Caco-2 (cell line): ENCODE measurements at regions not wholly inside any gene's neighbourhood (a gene's known extent, or its start where the extent isn't known, plus 50 kb on each side); places are given as distances from the start of the nearest gene placed in this dataset.

Experiments used
- BruUV-seq: library from RNA; stranded (reverse); fragments of 400-500 nt; replicated peaks from 2 replicates; lab custom pipeline; 2021; lab: Mats Ljungman, UMichigan
- CTCF ChIA-PET: fragments of 300-600 bp; sonication (Branson Sonifier 250); formaldehyde crosslinking; loops from one replicate; lab custom pipeline; 2022; ENCODE audit warnings: antibody characterized with exemption; lab: Charles Lee
- POLR2A ChIA-PET: fragments of 300-600 bp; sonication (Branson Sonifier 250); formaldehyde crosslinking; loops from one replicate; lab custom pipeline; 2022; ENCODE audit warnings: antibody characterized with exemption; lab: Charles Lee
- DNase-seq, 2 experiments: peaks; one replicate each; pipeline versions ENCODE4 v3.0.0 to v3.0.0-alpha.2; 2020 to 2022
- H3K27me3 ChIP-seq: replicated peaks from 2 replicates; pipeline ENCODE4 v1.6.0; 2011; ENCODE audit warnings: low read length; ENCODE audit not compliant: control insufficient read depth, insufficient read depth
- H3K36me3 ChIP-seq: 2 replicates; pipeline ENCODE4 v1.5.1; 2011; ENCODE audit warnings: low read length; ENCODE audit not compliant: control insufficient read depth, insufficient read depth
- H3K4me1 ChIP-seq: fragments of 250-450 bp; sonication (Bioruptor Pico); 2 replicates; pipeline ENCODE4 v1.5.1; 2020; ENCODE audit warnings: mild to moderate bottlenecking
- H3K4me3 ChIP-seq: 2 replicates; pipeline ENCODE4 v1.5.1; 2011; ENCODE audit warnings: low read depth, mild to moderate bottlenecking, control low read depth, low read length
- H3K9me3 ChIP-seq: fragments of 250-450 bp; sonication (Bioruptor Pico); 2 replicates; pipeline ENCODE4 v1.5.1; 2020; ENCODE audit warnings: mild to moderate bottlenecking, moderate library complexity
- H3K27ac Mint-ChIP-seq: one replicate; pipeline ENCODE4 v1.8.0; 2022; ENCODE audit warnings: mixed read lengths; ENCODE audit not compliant: unreplicated experiment
- H3K27me3 Mint-ChIP-seq: one replicate; pipeline ENCODE4 v1.8.0; 2022; ENCODE audit warnings: mixed read lengths; ENCODE audit not compliant: insufficient read depth, unreplicated experiment
- H3K36me3 Mint-ChIP-seq: one replicate; pipeline ENCODE4 v1.8.0; 2022; ENCODE audit warnings: mild to moderate bottlenecking, mixed read lengths; ENCODE audit not compliant: insufficient read depth, unreplicated experiment
- H3K4me1 Mint-ChIP-seq: one replicate; pipeline ENCODE4 v1.8.0; 2022; ENCODE audit warnings: low read depth, mixed read lengths; ENCODE audit not compliant: unreplicated experiment
- H3K4me3 Mint-ChIP-seq: one replicate; pipeline ENCODE4 v1.8.0; 2022; ENCODE audit warnings: mild to moderate bottlenecking, moderate library complexity, mixed read lengths; ENCODE audit not compliant: unreplicated experiment
- H3K9me3 Mint-ChIP-seq: one replicate; pipeline ENCODE4 v1.8.0; 2022; ENCODE audit warnings: mixed read lengths; ENCODE audit not compliant: unreplicated experiment
- intact Hi-C: fragments of 100-400 bp; cut with micrococcal nuclease; formaldehyde crosslinking; loops from one replicate; pipeline ENCODE4 v1.10.0; 2022; ENCODE audit not compliant: unreplicated experiment
- TF ChIP-seq, protein P1 (sequence below), 2 experiments: fragments of 200-600 bp in 1 of 2; IDR thresholded peaks; 1 replicate in 1 of 2; 2 replicates in 1 of 2; pipeline versions ENCODE4 v1.5.1 to v1.8.0; 2011 to 2022; ENCODE audit warnings: antibody characterized with exemption in 1 of 2, control low read depth in 1 of 2, inconsistent platforms in 1 of 2, low read depth in 1 of 2, low read length in 1 of 2, mild to moderate bottlenecking in 1 of 2, moderate library complexity in 1 of 2; ENCODE audit not compliant: insufficient read depth in 1 of 2, severe bottlenecking in 1 of 2, unreplicated experiment in 1 of 2

- TF ChIP-seq, protein P1, sequence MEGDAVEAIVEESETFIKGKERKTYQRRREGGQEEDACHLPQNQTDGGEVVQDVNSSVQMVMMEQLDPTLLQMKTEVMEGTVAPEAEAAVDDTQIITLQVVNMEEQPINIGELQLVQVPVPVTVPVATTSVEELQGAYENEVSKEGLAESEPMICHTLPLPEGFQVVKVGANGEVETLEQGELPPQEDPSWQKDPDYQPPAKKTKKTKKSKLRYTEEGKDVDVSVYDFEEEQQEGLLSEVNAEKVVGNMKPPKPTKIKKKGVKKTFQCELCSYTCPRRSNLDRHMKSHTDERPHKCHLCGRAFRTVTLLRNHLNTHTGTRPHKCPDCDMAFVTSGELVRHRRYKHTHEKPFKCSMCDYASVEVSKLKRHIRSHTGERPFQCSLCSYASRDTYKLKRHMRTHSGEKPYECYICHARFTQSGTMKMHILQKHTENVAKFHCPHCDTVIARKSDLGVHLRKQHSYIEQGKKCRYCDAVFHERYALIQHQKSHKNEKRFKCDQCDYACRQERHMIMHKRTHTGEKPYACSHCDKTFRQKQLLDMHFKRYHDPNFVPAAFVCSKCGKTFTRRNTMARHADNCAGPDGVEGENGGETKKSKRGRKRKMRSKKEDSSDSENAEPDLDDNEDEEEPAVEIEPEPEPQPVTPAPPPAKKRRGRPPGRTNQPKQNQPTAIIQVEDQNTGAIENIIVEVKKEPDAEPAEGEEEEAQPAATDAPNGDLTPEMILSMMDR (IDR thresholded peaks at IDR 0.05; ENCODE audit: insufficient read depth in 1 of 2, low read depth in 1 of 2, low read length in 1 of 2, severe bottlenecking in 1 of 2, unreplicated experiment in 1 of 2), result no peak
- Histone ChIP-seq H3K4me1 (no peaks in the 10 kb centered on the region), H3K9me3 (no peaks in the 10 kb centered on the region), H3K4me3 (no peak overlapping the region), H3K27me3 (no peaks in the 10 kb centered on the region), H3K36me3 (no peaks in the 10 kb centered on the region)
- intact Hi-C loops, result no loop called here
- H3K4me1 Mint-ChIP-seq, result peaks cover 8% of the 10 kb centered on the region
- H3K27ac Mint-ChIP-seq, result no peak overlapping the region
- ChIA-PET CTCF (no interaction called here), POLR2A (no interaction called here)
- H3K9me3 Mint-ChIP-seq, result no peaks in the 10 kb centered on the region
- BruUV-seq, result no TSS peak
- no peak overlapping the region for H3K4me3 Mint-ChIP-seq
- H3K27me3 Mint-ChIP-seq, result no peaks in the 10 kb centered on the region
- no peak for DNase-seq
- no peaks in the 10 kb centered on the region for H3K36me3 Mint-ChIP-seq
Observed at GRCh38 chr6:44034931-44035345, 92.3 kb downstream of the MRPL14 start.

- no peaks in the 10 kb centered on the region for H3K9me3 Mint-ChIP-seq
- TF ChIP-seq, protein P1 (IDR thresholded peaks at IDR 0.05; ENCODE audit: insufficient read depth in 1 of 2, low read depth in 1 of 2, low read length in 1 of 2, severe bottlenecking in 1 of 2, unreplicated experiment in 1 of 2), result no peak
- Histone ChIP-seq H3K9me3 (no peaks in the 10 kb centered on the region), H3K4me1 (no peaks in the 10 kb centered on the region), H3K36me3 (no peaks in the 10 kb centered on the region), H3K27me3 (no peaks in the 10 kb centered on the region), H3K4me3 (no peak overlapping the region)
- intact Hi-C loops, result no loop called here
- H3K27me3 Mint-ChIP-seq, result no peaks in the 10 kb centered on the region
- no peak overlapping the region for H3K4me3 Mint-ChIP-seq
- DNase-seq, result peak in 1 of 2 experiments; percentile 18
- BruUV-seq, result no TSS peak
- CTCF ChIA-PET, result no interaction called here
- no peak overlapping the region for H3K27ac Mint-ChIP-seq
- no peaks in the 10 kb centered on the region for H3K36me3 Mint-ChIP-seq
- H3K4me1 Mint-ChIP-seq, result peaks cover 8% of the 10 kb centered on the region
- POLR2A ChIA-PET, result no interaction called here
Observed at GRCh38 chr6:44034391-44034861, 92.8 kb downstream of the MRPL14 start.

- H3K4me1 ChIP-seq, result no peaks in the 10 kb centered on the region
- H3K36me3 Mint-ChIP-seq, result no peaks in the 10 kb centered on the region
- intact Hi-C loops, result no loop called here
- no peaks in the 10 kb centered on the region for H3K4me1 Mint-ChIP-seq
- POLR2A ChIA-PET, result interaction anchor here (0.6 kb wide), 1 partner anchor 261 kb away, joined by 3 read pairs; the partner anchor contains the start of gene VEGFA
- no peaks in the 10 kb centered on the region for H3K36me3 ChIP-seq
- no peak overlapping the region for H3K27ac Mint-ChIP-seq
- no TSS peak for BruUV-seq
- DNase-seq, result peak in 1 of 2 experiments; percentile 23
- H3K4me3 Mint-ChIP-seq, result no peak overlapping the region
- no peaks in the 10 kb centered on the region for H3K9me3 ChIP-seq
- CTCF ChIA-PET, result interaction anchor here (1.4 kb wide), 1 partner anchor 12 kb away, joined by 4 read pairs; no protein-coding TSS in a partner anchor
- H3K4me3 ChIP-seq, result no peak overlapping the region
- H3K27me3 ChIP-seq, result no peaks in the 10 kb centered on the region
- H3K27me3 Mint-ChIP-seq, result no peaks in the 10 kb centered on the region
- TF ChIP-seq, protein P1 (IDR thresholded peaks at IDR 0.05; ENCODE audit: insufficient read depth in 1 of 2, low read depth in 1 of 2, low read length in 1 of 2, severe bottlenecking in 1 of 2, unreplicated experiment in 1 of 2), result no peak
- no peaks in the 10 kb centered on the region for H3K9me3 Mint-ChIP-seq
Observed at GRCh38 chr6:44030812-44031454, 96.3 kb downstream of the MRPL14 start.
